NB4 (cell line): ENCODE measurements at regions not wholly inside any gene's neighbourhood (a gene's known extent, or its start where the extent isn't known, plus 50 kb on each side); places are given as distances from the start of the nearest gene placed in this dataset.
"Not testable (repeated sequence)": the region's sequence is repeated elsewhere in the genome, so short reads cannot be mapped to it uniquely, and the experiment has no call there.

Experiments used
- MAX ChIP-seq: IDR thresholded peaks from 2 replicates; pipeline ENCODE4 v1.6.1; 2011; ENCODE audit warnings: low read depth, low read length
- MYC ChIP-seq: IDR thresholded peaks from 2 replicates; pipeline ENCODE4 v1.6.1; 2011; ENCODE audit warnings: low read depth, low read length
- POLR2A ChIP-seq: IDR thresholded peaks from 2 replicates; pipeline ENCODE4 v1.6.1; 2011; ENCODE audit warnings: mild to moderate bottlenecking; ENCODE audit not compliant: insufficient read length; ENCODE audit errors: extremely low read depth
- TF ChIP-seq, protein P1 (sequence below): IDR thresholded peaks from one replicate; pipeline ENCODE4 v1.5.1; 2012; ENCODE audit warnings: low read depth, low read length

DNA sequence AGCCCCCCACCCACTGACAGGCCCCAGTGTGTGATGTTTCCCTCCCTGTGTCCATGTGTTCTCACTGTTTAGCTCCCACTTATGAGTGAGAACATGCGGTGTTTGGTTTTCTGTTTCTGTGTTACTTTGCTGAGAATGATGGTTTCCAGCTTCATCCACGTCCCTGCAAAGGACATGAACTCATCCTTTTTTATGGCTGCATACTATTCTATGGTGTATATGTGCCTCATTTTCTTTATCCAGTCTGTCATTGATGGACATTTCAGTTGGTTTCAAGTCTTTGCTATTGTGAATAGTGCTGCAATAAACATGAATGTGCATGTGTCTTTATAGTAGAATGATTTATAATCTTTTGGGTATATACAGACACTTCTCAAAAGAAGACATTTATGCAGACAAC, 88.6 kb upstream of the EGFL6 start:
- TF ChIP-seq, protein P1, sequence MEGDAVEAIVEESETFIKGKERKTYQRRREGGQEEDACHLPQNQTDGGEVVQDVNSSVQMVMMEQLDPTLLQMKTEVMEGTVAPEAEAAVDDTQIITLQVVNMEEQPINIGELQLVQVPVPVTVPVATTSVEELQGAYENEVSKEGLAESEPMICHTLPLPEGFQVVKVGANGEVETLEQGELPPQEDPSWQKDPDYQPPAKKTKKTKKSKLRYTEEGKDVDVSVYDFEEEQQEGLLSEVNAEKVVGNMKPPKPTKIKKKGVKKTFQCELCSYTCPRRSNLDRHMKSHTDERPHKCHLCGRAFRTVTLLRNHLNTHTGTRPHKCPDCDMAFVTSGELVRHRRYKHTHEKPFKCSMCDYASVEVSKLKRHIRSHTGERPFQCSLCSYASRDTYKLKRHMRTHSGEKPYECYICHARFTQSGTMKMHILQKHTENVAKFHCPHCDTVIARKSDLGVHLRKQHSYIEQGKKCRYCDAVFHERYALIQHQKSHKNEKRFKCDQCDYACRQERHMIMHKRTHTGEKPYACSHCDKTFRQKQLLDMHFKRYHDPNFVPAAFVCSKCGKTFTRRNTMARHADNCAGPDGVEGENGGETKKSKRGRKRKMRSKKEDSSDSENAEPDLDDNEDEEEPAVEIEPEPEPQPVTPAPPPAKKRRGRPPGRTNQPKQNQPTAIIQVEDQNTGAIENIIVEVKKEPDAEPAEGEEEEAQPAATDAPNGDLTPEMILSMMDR, result not testable (repeated sequence)
- TF ChIP-seq POLR2A, MYC, MAX: not testable (repeated sequence)
